HepG2 (cell line): ENCODE measurements at regions not wholly inside any gene's neighbourhood (a gene's known extent, or its start where the extent isn't known, plus 50 kb on each side); places are given as distances from the start of the nearest gene placed in this dataset.
"Not testable (repeated sequence)": the region's sequence is repeated elsewhere in the genome, so short reads cannot be mapped to it uniquely, and the experiment has no call there.

Experiments
- AGO1 ChIP-seq: fragments of 200-400 bp; formaldehyde crosslinking; IDR thresholded peaks from 2 replicates; pipeline ENCODE4 v1.6.1; 2017; ENCODE audit warnings: mild to moderate bottlenecking, low read depth, low read length, moderate library complexity; ENCODE audit not compliant: poor library complexity, severe bottlenecking
- CTCF ChIP-seq: sonication (generic); formaldehyde crosslinking; IDR thresholded peaks from 2 replicates; pipeline ENCODE4 v1.5.0; 2020; ENCODE audit warnings: mild to moderate bottlenecking, missing genetic modification reagents, moderate library complexity
- FOXM1 ChIP-seq: sonication (generic); formaldehyde crosslinking; IDR thresholded peaks from 2 replicates; pipeline ENCODE4 v1.5.0; 2020; ENCODE audit warnings: missing genetic modification reagents
- FOXO4 ChIP-seq: sonication (generic); formaldehyde crosslinking; conservative IDR thresholded peaks from 2 replicates; pipeline ENCODE4 v1.8.1; 2023; ENCODE audit warnings: missing genetic modification reagents
- STAT5B ChIP-seq: sonication (generic); formaldehyde crosslinking; IDR thresholded peaks from 2 replicates; pipeline ENCODE4 v1.4.0; 2020; ENCODE audit warnings: missing genetic modification reagents
- ZFP37 ChIP-seq: sonication (generic); formaldehyde crosslinking; IDR thresholded peaks from 2 replicates; pipeline ENCODE4 v1.4.0; 2020; ENCODE audit warnings: missing genetic modification reagents, borderline replicate concordance
- ZNF253 ChIP-seq: sonication (generic); formaldehyde crosslinking; IDR thresholded peaks from 2 replicates; pipeline ENCODE4 v1.8.0; 2022; ENCODE audit warnings: mild to moderate bottlenecking, missing genetic modification reagents, borderline replicate concordance
- ZNF30 ChIP-seq: sonication (generic); formaldehyde crosslinking; IDR thresholded peaks from 2 replicates; pipeline ENCODE4 v1.5.0; 2020; ENCODE audit warnings: mild to moderate bottlenecking, missing genetic modification reagents
- ZNF331 ChIP-seq: sonication (generic); formaldehyde crosslinking; IDR thresholded peaks from 2 replicates; pipeline ENCODE4 v1.4.0; 2020; ENCODE audit warnings: missing genetic modification reagents
- TF ChIP-seq, protein P1 (sequence below): IDR thresholded peaks from 2 replicates; pipeline ENCODE4 v1.6.1; 2012; ENCODE audit warnings: inconsistent platforms
- TF ChIP-seq, protein P2 (sequence below): sonication (generic); formaldehyde crosslinking; IDR thresholded peaks from 2 replicates; pipeline ENCODE4 v1.8.1; 2023; ENCODE audit warnings: mild to moderate bottlenecking, missing genetic modification reagents, borderline replicate concordance
- TF ChIP-seq, protein P3 (sequence below), 2 experiments: IDR thresholded peaks; 2 replicates each; pipeline ENCODE4 v1.6.1; 2011 to 2012; ENCODE audit warnings: low read length in 2 of 2, borderline replicate concordance in 1 of 2, low read depth in 1 of 2, mild to moderate bottlenecking in 1 of 2, moderate library complexity in 1 of 2
- TF ChIP-seq, protein P4 (sequence below): sonication (generic); formaldehyde crosslinking; IDR thresholded peaks from 2 replicates; pipeline ENCODE4 v1.9.0; 2021; ENCODE audit warnings: missing genetic modification reagents, borderline replicate concordance
- TF ChIP-seq, protein P5 (sequence below): sonication (generic); formaldehyde crosslinking; IDR thresholded peaks from 2 replicates; pipeline ENCODE4 v1.4.0; 2020; ENCODE audit warnings: missing genetic modification reagents

GRCh38 chr9:66264786-66265185, 527.8 kb downstream of the FOXD4L4 start:
- TF ChIP-seq FOXM1 (CRISPR knock-in tag); CTCF (CRISPR knock-in tag); ZNF253 (CRISPR knock-in tag); AGO1; ZNF331 (CRISPR knock-in tag); STAT5B (CRISPR knock-in tag); ZNF30; FOXO4 (CRISPR knock-in tag); ZFP37 (CRISPR knock-in tag): not testable (repeated sequence)
- TF ChIP-seq, protein P1, sequence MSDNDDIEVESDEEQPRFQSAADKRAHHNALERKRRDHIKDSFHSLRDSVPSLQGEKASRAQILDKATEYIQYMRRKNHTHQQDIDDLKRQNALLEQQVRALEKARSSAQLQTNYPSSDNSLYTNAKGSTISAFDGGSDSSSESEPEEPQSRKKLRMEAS = not testable (repeated sequence)
- TF ChIP-seq, protein P2, sequence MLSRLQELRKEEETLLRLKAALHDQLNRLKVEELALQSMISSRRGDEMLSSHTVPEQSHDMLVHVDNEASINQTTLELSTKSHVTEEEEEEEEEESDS (CRISPR knock-in tag) = not testable (repeated sequence)
- TF ChIP-seq, protein P3, sequence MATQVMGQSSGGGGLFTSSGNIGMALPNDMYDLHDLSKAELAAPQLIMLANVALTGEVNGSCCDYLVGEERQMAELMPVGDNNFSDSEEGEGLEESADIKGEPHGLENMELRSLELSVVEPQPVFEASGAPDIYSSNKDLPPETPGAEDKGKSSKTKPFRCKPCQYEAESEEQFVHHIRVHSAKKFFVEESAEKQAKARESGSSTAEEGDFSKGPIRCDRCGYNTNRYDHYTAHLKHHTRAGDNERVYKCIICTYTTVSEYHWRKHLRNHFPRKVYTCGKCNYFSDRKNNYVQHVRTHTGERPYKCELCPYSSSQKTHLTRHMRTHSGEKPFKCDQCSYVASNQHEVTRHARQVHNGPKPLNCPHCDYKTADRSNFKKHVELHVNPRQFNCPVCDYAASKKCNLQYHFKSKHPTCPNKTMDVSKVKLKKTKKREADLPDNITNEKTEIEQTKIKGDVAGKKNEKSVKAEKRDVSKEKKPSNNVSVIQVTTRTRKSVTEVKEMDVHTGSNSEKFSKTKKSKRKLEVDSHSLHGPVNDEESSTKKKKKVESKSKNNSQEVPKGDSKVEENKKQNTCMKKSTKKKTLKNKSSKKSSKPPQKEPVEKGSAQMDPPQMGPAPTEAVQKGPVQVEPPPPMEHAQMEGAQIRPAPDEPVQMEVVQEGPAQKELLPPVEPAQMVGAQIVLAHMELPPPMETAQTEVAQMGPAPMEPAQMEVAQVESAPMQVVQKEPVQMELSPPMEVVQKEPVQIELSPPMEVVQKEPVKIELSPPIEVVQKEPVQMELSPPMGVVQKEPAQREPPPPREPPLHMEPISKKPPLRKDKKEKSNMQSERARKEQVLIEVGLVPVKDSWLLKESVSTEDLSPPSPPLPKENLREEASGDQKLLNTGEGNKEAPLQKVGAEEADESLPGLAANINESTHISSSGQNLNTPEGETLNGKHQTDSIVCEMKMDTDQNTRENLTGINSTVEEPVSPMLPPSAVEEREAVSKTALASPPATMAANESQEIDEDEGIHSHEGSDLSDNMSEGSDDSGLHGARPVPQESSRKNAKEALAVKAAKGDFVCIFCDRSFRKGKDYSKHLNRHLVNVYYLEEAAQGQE (IDR thresholded peaks at IDR 0.05; ENCODE audit: borderline replicate concordance in 1 of 2, low read depth in 1 of 2, low read length in 2 of 2) = not testable (repeated sequence)
- TF ChIP-seq, protein P4, sequence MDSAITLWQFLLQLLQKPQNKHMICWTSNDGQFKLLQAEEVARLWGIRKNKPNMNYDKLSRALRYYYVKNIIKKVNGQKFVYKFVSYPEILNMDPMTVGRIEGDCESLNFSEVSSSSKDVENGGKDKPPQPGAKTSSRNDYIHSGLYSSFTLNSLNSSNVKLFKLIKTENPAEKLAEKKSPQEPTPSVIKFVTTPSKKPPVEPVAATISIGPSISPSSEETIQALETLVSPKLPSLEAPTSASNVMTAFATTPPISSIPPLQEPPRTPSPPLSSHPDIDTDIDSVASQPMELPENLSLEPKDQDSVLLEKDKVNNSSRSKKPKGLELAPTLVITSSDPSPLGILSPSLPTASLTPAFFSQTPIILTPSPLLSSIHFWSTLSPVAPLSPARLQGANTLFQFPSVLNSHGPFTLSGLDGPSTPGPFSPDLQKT (CRISPR knock-in tag) = not testable (repeated sequence)
- TF ChIP-seq, protein P5, sequence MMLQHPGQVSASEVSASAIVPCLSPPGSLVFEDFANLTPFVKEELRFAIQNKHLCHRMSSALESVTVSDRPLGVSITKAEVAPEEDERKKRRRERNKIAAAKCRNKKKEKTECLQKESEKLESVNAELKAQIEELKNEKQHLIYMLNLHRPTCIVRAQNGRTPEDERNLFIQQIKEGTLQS = not testable (repeated sequence)
